Body of pancreas (tissue), 4 donors: ENCODE measurements at regions not wholly inside any gene's neighbourhood (a gene's known extent, or its start where the extent isn't known, plus 50 kb on each side); places are given as distances from the start of the nearest gene placed in this dataset.

Experiments
- CTCF ChIP-seq, 7 experiments: fragments of 450-650 bp in 4 of 7; fragments of 200-600 bp in 3 of 7; sonication (generic) in 3 of 7; IDR thresholded peaks; one replicate each; pipeline ENCODE4 v1.5.1; 2016 to 2019; ENCODE audit warnings: antibody characterized with exemption in 7 of 7
- POLR2A ChIP-seq, 3 donors: fragments of 450-650 bp; IDR thresholded peaks; one replicate each; pipeline ENCODE4 v1.6.1; 2016; ENCODE audit warnings: antibody characterized with exemption in 3 of 3, mild to moderate bottlenecking in 2 of 3

GRCh38 chr9:78539904-78540303, 243.0 kb downstream of the PSAT1 start:
- TF ChIP-seq CTCF (IDR thresholded peaks at IDR 0.05) (no peak), POLR2A (IDR thresholded peaks at IDR 0.05) (no peak)
